ENCODE measurements at regions not wholly inside any gene's neighbourhood (a gene's known extent, or its start where the extent isn't known, plus 50 kb on each side); places are given as distances from the start of the nearest gene placed in this dataset.

DNA sequence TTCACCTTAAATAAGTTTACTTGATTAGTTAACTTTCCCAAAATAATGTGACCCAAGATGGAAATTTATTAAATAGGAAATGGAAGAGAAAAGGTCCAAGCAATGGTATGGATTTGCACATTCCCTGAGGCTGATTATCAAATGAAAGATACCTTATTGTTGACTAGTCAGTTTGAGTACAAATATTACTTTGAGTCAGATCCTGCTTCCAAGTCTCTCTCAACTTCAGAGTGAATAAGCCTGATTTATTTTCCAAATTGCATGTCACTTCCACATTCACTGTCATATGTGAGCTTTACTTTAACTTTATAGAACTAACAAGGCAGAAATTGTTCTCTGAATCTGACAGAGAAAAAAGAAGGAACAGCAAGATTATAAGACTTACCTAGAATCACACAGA, 520.8 kb downstream of the RAB28 start:
- Histone ChIP-seq H3K9ac (ENCODE audit: low read length) (no peak overlapping the region), H3K9me3 (ENCODE audit: control insufficient read depth, low read depth, low read length) (no peaks in the 10 kb centered on the region), H3K4me1 (ENCODE audit: control insufficient read depth, low read depth, low read length) (no peaks in the 10 kb centered on the region), H3K4me3 (ENCODE audit: low read length) (no peak overlapping the region), H3K27me3 (ENCODE audit: control insufficient read depth, insufficient read depth, low read length) (no peaks in the 10 kb centered on the region), H3K36me3 (ENCODE audit: control insufficient read depth, low read depth, low read length) (no peaks in the 10 kb centered on the region), H3K27ac (ENCODE audit: low read length) (no peak overlapping the region)

- Histone ChIP-seq H3K27ac (ENCODE audit: low read length) (no peak overlapping the region), H3K36me3 (ENCODE audit: control insufficient read depth, low read depth, low read length) (no peaks in the 10 kb centered on the region), H3K9ac (ENCODE audit: low read length) (no peak overlapping the region), H3K27me3 (ENCODE audit: control insufficient read depth, insufficient read depth, low read length) (no peaks in the 10 kb centered on the region), H3K9me3 (ENCODE audit: control insufficient read depth, low read depth, low read length) (no peaks in the 10 kb centered on the region), H3K4me1 (ENCODE audit: control insufficient read depth, low read depth, low read length) (no peaks in the 10 kb centered on the region), H3K4me3 (ENCODE audit: low read length) (no peak overlapping the region)
These were observed 522.4 kb downstream of the RAB28 start for GRCh38 chr4:12961713-12962112.

- Histone ChIP-seq H3K9ac (ENCODE audit: low read length) (no peak overlapping the region), H3K9me3 (ENCODE audit: control insufficient read depth, low read depth, low read length) (no peaks in the 10 kb centered on the region), H3K27me3 (ENCODE audit: control insufficient read depth, insufficient read depth, low read length) (no peaks in the 10 kb centered on the region), H3K27ac (ENCODE audit: low read length) (no peak overlapping the region), H3K4me3 (ENCODE audit: low read length) (no peak overlapping the region), H3K4me1 (ENCODE audit: control insufficient read depth, low read depth, low read length) (peaks cover 8% of the 10 kb centered on the region), H3K36me3 (ENCODE audit: control insufficient read depth, low read depth, low read length) (no peaks in the 10 kb centered on the region)
These were observed 525.7 kb downstream of the RAB28 start for GRCh38 chr4:12958436-12958835.

DNA sequence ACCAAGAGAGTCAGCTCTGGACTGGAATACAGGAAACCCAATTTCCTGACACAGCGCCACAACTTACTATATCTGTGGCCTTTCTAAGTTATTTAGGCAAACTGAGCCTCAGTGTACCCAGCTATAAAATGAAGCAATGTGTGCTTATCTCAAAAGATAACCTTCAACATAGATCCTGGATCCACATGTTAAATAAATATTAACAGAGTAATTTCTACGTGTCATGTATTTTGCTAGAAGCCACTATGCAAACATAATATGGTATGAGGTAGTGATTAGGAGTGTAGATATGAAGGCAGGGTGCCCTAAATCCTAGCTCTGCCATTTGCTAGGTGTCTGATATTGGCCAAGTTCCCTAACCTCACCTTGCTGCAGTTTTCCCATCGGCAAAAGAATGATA, 527.0 kb downstream of the RAB28 start:
- Histone ChIP-seq H3K27ac (ENCODE audit: low read length) (no peak overlapping the region), H3K9me3 (ENCODE audit: control insufficient read depth, low read depth, low read length) (no peaks in the 10 kb centered on the region), H3K27me3 (ENCODE audit: control insufficient read depth, insufficient read depth, low read length) (no peaks in the 10 kb centered on the region), H3K36me3 (ENCODE audit: control insufficient read depth, low read depth, low read length) (no peaks in the 10 kb centered on the region), H3K4me1 (ENCODE audit: control insufficient read depth, low read depth, low read length) (peaks cover 8% of the 10 kb centered on the region), H3K9ac (ENCODE audit: low read length) (no peak overlapping the region), H3K4me3 (ENCODE audit: low read length) (no peak overlapping the region)

- Histone ChIP-seq H3K9me3 (ENCODE audit: control insufficient read depth, low read depth, low read length) (no peaks in the 10 kb centered on the region), H3K27me3 (ENCODE audit: control insufficient read depth, insufficient read depth, low read length) (no peaks in the 10 kb centered on the region), H3K36me3 (ENCODE audit: control insufficient read depth, low read depth, low read length) (no peaks in the 10 kb centered on the region), H3K4me1 (ENCODE audit: control insufficient read depth, low read depth, low read length) (peaks cover 8% of the 10 kb centered on the region), H3K27ac (ENCODE audit: low read length) (no peak overlapping the region), H3K4me3 (ENCODE audit: low read length) (no peak overlapping the region), H3K9ac (ENCODE audit: low read length) (no peak overlapping the region)
These were observed 528.1 kb downstream of the RAB28 start for GRCh38 chr4:12956026-12956425.

GRCh38 chr4:12949719-12950490, 534.2 kb downstream of the RAB28 start:
- Histone ChIP-seq H3K9ac (ENCODE audit: low read length) (no peak overlapping the region), H3K4me1 (ENCODE audit: control insufficient read depth, low read depth, low read length) (peaks cover 3% of the 10 kb centered on the region), H3K36me3 (ENCODE audit: control insufficient read depth, low read depth, low read length) (no peaks in the 10 kb centered on the region), H3K27ac (ENCODE audit: low read length) (no peak overlapping the region), H3K4me3 (ENCODE audit: low read length) (no peak overlapping the region), H3K9me3 (ENCODE audit: control insufficient read depth, low read depth, low read length) (no peaks in the 10 kb centered on the region), H3K27me3 (ENCODE audit: control insufficient read depth, insufficient read depth, low read length) (no peaks in the 10 kb centered on the region)

DNA sequence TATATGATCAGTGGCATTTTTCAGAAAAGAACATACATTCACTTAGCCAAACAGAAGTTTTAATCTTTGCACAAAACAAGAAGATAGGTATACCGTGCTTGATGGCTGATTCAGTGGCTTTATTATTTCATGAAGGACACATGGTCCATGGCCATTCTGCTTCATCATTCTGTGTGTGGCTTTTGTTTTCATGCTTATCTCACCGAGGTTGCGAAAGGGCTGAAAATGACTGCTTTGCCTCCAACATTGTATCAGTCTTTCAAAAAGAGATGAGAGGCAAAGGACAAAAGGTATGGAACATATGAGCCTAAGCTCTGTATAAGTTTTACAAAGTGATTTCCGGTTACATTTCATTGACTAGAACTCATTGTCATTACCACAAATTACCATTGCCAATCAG, 541.1 kb downstream of the RAB28 start:
- no peaks in the 10 kb centered on the region for H3K9me3 ChIP-seq (ENCODE audit: control insufficient read depth, low read depth, low read length)
- H3K4me1 ChIP-seq (ENCODE audit: control insufficient read depth, low read depth, low read length) = no peaks in the 10 kb centered on the region
- no peaks in the 10 kb centered on the region for H3K27me3 ChIP-seq (ENCODE audit: control insufficient read depth, insufficient read depth, low read length)
- no peak overlapping the region for H3K9ac ChIP-seq (ENCODE audit: low read length)
- no peak overlapping the region for H3K4me3 ChIP-seq (ENCODE audit: low read length)
- H3K27ac ChIP-seq (ENCODE audit: low read length) = no peak overlapping the region
- H3K36me3 ChIP-seq (ENCODE audit: control insufficient read depth, low read depth, low read length) = no peaks in the 10 kb centered on the region

DNA sequence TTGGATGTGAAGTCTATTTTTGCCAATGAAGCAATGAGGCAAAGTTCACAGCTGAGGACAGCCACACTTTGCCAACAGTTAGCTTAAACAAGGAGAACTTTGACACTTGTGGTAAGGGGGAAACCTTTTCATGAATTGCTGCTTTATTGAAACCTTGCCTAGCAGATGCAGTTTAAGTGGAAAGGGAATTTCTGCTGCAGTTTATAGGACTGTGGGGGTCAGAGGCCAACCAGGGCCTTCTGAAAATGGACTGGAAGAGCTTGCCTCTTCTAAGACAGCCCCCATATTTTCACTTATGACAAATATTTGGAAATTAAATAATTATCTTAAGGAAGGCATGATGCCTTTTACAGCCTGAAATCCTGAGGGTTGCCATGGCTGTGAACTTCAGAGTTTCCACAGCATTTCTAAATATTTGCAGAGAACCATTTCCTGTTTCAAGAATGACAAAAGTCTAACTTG, 550.3 kb downstream of the RAB28 start:
- Histone ChIP-seq H3K4me3 (ENCODE audit: low read length) (no peak overlapping the region), H3K27ac (ENCODE audit: low read length) (no peak overlapping the region), H3K9me3 (ENCODE audit: control insufficient read depth, low read depth, low read length) (no peaks in the 10 kb centered on the region), H3K27me3 (ENCODE audit: control insufficient read depth, insufficient read depth, low read length) (no peaks in the 10 kb centered on the region), H3K9ac (ENCODE audit: low read length) (no peak overlapping the region), H3K36me3 (ENCODE audit: control insufficient read depth, low read depth, low read length) (no peaks in the 10 kb centered on the region), H3K4me1 (ENCODE audit: control insufficient read depth, low read depth, low read length) (no peaks in the 10 kb centered on the region)

DNA sequence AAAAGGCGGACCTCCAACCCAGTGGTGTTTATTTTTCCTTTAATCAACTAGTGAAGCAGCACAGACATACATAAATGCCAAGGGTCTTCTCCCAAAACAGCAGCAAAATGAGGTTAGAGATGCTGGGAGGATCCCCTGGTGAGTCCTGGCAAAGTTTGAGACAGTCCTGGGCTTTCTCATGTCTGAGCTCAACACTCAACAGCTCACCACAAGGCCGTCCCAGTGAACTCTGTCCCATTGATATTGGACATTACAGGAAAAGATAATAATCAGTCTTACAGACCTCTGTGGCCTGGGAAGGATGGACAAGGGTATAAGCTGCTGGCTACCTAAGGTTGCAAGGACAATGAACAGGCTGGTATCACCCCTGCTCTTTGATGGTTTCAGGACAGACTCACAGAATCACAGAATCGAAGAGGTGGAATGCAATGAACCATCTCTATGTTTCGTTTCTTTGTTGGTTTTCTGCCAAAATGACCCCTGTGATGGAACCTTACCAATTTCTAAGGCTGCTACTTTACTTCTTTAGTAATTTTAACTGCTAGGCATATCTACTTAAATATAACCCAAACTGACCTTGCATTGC, 551.8 kb downstream of the RAB28 start:
- H3K36me3 ChIP-seq (ENCODE audit: control insufficient read depth, low read depth, low read length) = no peaks in the 10 kb centered on the region
- no peaks in the 10 kb centered on the region for H3K4me1 ChIP-seq (ENCODE audit: control insufficient read depth, low read depth, low read length)
- no peak overlapping the region for H3K9ac ChIP-seq (ENCODE audit: low read length)
- no peaks in the 10 kb centered on the region for H3K9me3 ChIP-seq (ENCODE audit: control insufficient read depth, low read depth, low read length)
- H3K27ac ChIP-seq (ENCODE audit: low read length) = no peak overlapping the region
- H3K27me3 ChIP-seq (ENCODE audit: control insufficient read depth, insufficient read depth, low read length) = no peaks in the 10 kb centered on the region
- H3K4me3 ChIP-seq (ENCODE audit: low read length) = no peak overlapping the region

DNA sequence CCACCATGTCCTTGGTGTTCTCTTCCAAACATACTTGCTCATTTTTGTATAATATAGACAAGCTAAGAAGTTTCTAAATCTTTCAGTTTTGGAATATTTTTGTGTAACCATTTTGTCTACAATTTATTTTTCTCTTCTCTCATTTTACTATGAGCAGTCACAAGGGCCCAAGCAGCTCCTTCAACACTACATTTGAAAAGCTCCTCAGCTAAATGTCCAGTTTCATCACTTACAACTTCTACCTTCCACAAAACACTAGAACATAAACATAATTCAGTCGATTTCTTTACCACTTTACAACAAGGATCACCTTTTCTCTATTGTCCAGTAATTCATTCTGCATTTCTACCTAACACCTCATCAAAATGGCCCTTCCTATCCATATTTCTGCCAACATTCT, 554.4 kb downstream of the RAB28 start:
- no peak overlapping the region for H3K27ac ChIP-seq (ENCODE audit: low read length)
- H3K4me3 ChIP-seq (ENCODE audit: low read length) = no peak overlapping the region

DNA sequence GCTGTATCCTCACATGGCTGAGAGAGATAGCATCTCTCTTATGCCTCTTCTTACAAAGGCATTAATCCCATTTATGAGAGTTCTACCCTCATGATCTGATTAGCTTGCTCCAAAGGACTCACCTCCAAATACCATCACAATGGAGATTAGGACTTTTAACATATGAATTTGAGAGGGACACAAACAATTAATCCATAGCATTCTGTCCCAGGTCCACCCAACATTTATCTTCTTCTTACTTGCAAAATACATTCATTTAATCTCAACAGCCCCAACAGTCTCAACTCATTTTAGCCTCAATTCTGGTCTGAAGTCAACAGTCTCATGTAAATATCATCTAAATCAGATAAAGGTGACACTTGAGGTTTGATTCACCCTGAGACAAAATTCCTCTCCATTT, 555.4 kb downstream of the RAB28 start:
- H3K9ac ChIP-seq (ENCODE audit: low read length) = no peak overlapping the region
- peaks cover 11% of the 10 kb centered on the region for H3K4me1 ChIP-seq (ENCODE audit: control insufficient read depth, low read depth, low read length)
- no peak overlapping the region for H3K27ac ChIP-seq (ENCODE audit: low read length)
- no peaks in the 10 kb centered on the region for H3K36me3 ChIP-seq (ENCODE audit: control insufficient read depth, low read depth, low read length)
- H3K4me3 ChIP-seq (ENCODE audit: low read length) = no peak overlapping the region
- H3K27me3 ChIP-seq (ENCODE audit: control insufficient read depth, insufficient read depth, low read length) = no peaks in the 10 kb centered on the region
- no peaks in the 10 kb centered on the region for H3K9me3 ChIP-seq (ENCODE audit: control insufficient read depth, low read depth, low read length)

More for the DNA sequence above, 554.4 kb downstream of the RAB28 start:
- no peaks in the 10 kb centered on the region for H3K27me3 ChIP-seq (ENCODE audit: control insufficient read depth, insufficient read depth, low read length)
- no peak overlapping the region for H3K9ac ChIP-seq (ENCODE audit: low read length)
- peaks cover 1% of the 10 kb centered on the region for H3K4me1 ChIP-seq (ENCODE audit: control insufficient read depth, low read depth, low read length)
- no peaks in the 10 kb centered on the region for H3K36me3 ChIP-seq (ENCODE audit: control insufficient read depth, low read depth, low read length)
- H3K9me3 ChIP-seq (ENCODE audit: control insufficient read depth, low read depth, low read length) = no peaks in the 10 kb centered on the region

Data from iPS-18a (cell line).